HG02885 (cell line): ENCODE measurements at regions not wholly inside any gene's neighbourhood (a gene's known extent, or its start where the extent isn't known, plus 50 kb on each side); places are given as distances from the start of the nearest gene placed in this dataset.

ENCODE experiments used
- ATAC-seq: cut with Tn5 transposase; IDR thresholded peaks from one replicate; pipeline ENCODE4 v1.9.1; 2021; ENCODE audit warnings: mild to moderate bottlenecking; ENCODE audit not compliant: unreplicated experiment, poor library complexity

DNA sequence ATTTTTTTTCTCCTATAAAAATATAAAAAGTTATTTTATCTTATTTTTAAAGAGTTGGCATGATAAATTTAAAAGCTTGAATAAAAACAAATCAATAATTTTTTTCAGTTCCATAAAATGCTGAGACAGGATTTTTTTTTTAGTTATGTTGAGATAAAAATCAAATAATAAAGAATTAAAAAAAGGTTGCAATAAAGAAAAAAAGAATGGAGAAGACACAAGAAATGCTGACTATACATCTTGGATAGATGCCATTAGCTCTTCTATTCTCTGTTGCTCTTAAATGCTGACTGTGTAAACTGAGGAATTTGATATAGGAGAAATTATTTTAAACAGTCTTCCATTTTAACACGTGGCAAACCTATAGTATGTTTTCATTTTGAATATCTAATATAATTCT is 2298.5 kb downstream of the MRPL39 start:
- no peak for ATAC-seq

DNA sequence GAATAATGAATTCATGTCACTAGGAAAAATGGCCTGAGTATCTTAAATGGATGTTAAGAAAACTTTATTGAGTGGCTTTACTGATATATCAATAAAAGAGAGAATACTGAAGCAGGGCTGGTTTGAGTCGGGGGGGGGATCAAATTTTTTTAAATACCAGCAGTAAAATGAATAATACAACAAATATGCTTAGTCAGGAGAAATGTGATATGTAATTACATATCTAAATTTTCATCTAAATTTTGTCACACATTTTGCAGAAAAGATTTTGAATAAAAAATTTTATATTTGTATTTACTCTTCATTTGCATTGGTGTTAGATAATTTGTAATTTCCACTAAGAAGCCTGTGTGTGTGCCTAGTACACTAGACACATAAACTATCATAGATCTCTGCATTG is 2300.2 kb downstream of the MRPL39 start:
- no peak for ATAC-seq

GRCh38 chr21:23292292-23292691 is 2294.1 kb downstream of the NCAM2 start:
- ATAC-seq: no peak

GRCh38 chr21:23281917-23282316 is 2283.7 kb downstream of the NCAM2 start:
- no peak for ATAC-seq

DNA sequence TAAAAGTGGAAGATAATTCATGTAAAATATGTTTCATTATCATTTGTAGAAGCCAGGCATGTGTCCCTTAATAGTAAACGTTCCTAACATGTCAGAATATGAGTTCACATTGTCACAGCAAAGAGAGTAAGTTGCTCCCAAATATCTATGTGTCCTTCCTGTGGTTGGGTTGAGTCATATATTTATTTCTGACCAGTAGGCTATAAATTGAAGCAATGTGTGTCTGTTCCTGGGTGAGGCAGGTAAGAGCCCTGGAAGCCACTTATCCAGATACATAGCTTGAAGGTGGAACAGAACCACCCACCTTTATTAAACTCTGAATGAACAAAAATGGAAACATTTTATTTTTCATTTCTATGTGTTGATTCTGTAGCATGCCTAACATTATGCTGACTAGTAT is 2251.6 kb downstream of the NCAM2 start:
- ATAC-seq: no peak

GRCh38 chr21:23247334-23247733 is 2249.1 kb downstream of the NCAM2 start:
- no peak for ATAC-seq

DNA sequence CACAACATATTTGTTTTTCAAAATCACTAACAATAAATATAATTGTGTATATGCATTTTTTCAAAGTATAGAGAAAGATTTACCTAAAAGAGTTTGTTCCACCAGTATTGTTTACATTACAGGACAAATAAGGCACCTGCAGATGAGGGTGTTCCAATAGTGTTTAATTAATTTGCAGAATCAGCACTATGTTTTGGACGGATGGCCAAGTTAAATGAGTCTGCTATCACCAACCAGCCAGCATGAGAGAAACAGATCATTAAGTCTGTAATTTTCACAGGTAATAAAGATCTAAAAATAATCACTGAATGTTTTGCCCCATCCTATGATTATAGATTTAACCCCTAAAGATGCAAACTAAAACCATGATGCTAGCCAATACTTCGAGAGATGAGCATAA is 2247.0 kb downstream of the NCAM2 start:
- no peak for ATAC-seq

DNA sequence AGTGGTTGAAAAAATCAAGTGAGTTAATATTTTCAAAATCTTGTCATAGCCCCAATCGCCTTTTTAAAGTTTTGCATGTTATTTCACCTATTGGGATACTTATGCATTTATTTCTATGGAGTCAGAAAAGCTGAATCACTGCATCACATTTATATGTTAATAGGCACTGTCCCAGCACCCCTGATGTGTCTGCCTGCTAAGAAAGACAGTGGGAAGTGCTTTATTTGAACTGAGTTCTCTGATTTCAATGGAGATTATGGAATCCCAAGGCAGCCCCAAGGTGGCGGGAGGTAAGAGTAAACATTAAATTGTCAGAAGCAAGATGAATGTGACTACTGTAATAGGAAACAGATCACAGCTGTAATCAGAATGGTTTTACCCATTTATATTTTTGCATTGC is 2225.7 kb downstream of the NCAM2 start:
- no peak for ATAC-seq

DNA sequence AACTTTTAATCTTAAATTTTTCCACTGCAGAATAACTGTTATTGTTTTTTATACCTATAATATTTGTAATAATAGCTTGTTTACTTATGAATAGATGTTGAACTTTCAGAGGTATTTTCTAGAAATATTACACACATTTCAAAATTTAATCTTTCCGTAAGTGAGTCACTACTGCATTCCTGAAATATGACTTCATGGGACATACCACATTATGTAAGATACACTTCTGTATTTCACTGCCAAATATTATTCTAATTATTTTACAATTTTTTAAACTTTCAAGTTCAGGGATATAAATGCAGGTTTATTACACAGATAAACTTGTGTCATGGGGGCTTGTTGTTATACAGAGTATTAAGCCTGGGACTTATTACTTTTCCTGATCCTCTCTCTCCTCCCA is 2220.5 kb downstream of the NCAM2 start:
- ATAC-seq: no peak

GRCh38 chr21:23217597-23217996 is 2219.4 kb downstream of the NCAM2 start:
- ATAC-seq: no peak

DNA sequence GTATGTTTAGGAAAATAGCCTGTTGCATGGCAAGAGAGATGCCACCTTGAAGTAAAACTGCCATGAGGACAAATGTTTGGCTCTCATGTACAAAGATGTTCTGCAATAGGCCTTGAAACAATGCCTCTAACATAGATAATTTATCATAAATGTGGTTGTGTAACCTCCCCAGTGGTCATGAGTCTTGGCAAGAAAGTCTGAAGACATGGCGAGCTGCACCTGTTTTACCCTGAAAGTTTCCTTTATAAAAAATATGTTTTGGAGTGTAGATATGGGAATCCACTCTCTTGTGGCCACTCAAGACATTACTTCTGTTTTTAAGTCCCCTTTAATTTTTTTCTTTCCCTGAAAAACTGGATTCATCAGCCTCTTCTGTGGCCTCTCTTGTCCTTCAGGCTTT is 2217.1 kb downstream of the NCAM2 start:
- no peak for ATAC-seq
